Trophoblast cell (in vitro differentiated cells and primary cell): ENCODE measurements at regions not wholly inside any gene's neighbourhood (a gene's known extent, or its start where the extent isn't known, plus 50 kb on each side); places are given as distances from the start of the nearest gene placed in this dataset.
"Not testable (repeated sequence)": the region's sequence is repeated elsewhere in the genome, so short reads cannot be mapped to it uniquely, and the experiment has no call there.

ENCODE experiments used
- DNase-seq, 2 donors: peaks; one replicate each; pipeline ENCODE4 v3.0.0-alpha.2; 2016
- H2AFZ ChIP-seq: 2 replicates; pipeline ENCODE4 v1.6.1; 2013; ENCODE audit warnings: low read length, moderate library complexity, mild to moderate bottlenecking; ENCODE audit not compliant: insufficient read depth, poor library complexity
- H2AK5ac ChIP-seq: 2 replicates; pipeline ENCODE4 v1.6.1; 2013; ENCODE audit warnings: mild to moderate bottlenecking, low read length
- H2BK120ac ChIP-seq: 2 replicates; pipeline ENCODE4 v1.6.1; 2013; ENCODE audit warnings: low read length, mild to moderate bottlenecking, moderate library complexity; ENCODE audit not compliant: insufficient read depth, poor library complexity
- H2BK12ac ChIP-seq: 2 replicates; pipeline ENCODE4 v1.6.1; 2013; ENCODE audit warnings: mild to moderate bottlenecking, low read length, moderate library complexity
- H2BK5ac ChIP-seq: 2 replicates; pipeline ENCODE4 v1.6.1; 2013; ENCODE audit warnings: low read length, low read depth, moderate library complexity, mild to moderate bottlenecking; ENCODE audit not compliant: poor library complexity
- H3K14ac ChIP-seq: 2 replicates; pipeline ENCODE4 v1.6.1; 2013; ENCODE audit warnings: mild to moderate bottlenecking, low read length
- H3K18ac ChIP-seq: 2 replicates; pipeline ENCODE4 v1.6.1; 2013; ENCODE audit warnings: mild to moderate bottlenecking, low read length
- H3K23ac ChIP-seq: 2 replicates; pipeline ENCODE4 v1.6.1; 2013; ENCODE audit warnings: low read length
- H3K27ac ChIP-seq: 2 replicates; pipeline ENCODE4 v1.5.1; 2013; ENCODE audit warnings: low read depth, mild to moderate bottlenecking, inconsistent platforms, low read length, moderate library complexity
- H3K27me3 ChIP-seq: 2 replicates; pipeline ENCODE4 v1.6.1; 2013; ENCODE audit warnings: inconsistent platforms, mild to moderate bottlenecking, low read length, moderate library complexity; ENCODE audit not compliant: insufficient read depth
- H3K36me3 ChIP-seq, 2 experiments: 1 replicate in 1 of 2; 2 replicates in 1 of 2; pipeline ENCODE4 v1.6.1; 2013; ENCODE audit warnings: low read length in 2 of 2, mild to moderate bottlenecking in 2 of 2, moderate library complexity in 1 of 2; ENCODE audit not compliant: insufficient read depth in 2 of 2, control insufficient read depth in 1 of 2
- H3K4ac ChIP-seq: 2 replicates; pipeline ENCODE4 v1.6.1; 2013; ENCODE audit warnings: low read depth, mild to moderate bottlenecking, low read length, moderate library complexity
- H3K4me1 ChIP-seq, 2 experiments: 1 replicate in 1 of 2; 2 replicates in 1 of 2; pipeline ENCODE4 v1.6.1; 2013; ENCODE audit warnings: low read length in 2 of 2, mild to moderate bottlenecking in 2 of 2, moderate library complexity in 1 of 2; ENCODE audit not compliant: insufficient read depth in 2 of 2, control insufficient read depth in 1 of 2
- H3K4me2 ChIP-seq: 2 replicates; pipeline ENCODE4 v1.6.1; 2013; ENCODE audit warnings: inconsistent platforms, mild to moderate bottlenecking, low read length, moderate library complexity
- H3K4me3 ChIP-seq: 2 replicates; pipeline ENCODE4 v1.5.1; 2013; ENCODE audit warnings: mild to moderate bottlenecking, low read depth, low read length, inconsistent platforms
- H3K79me1 ChIP-seq: one replicate; pipeline ENCODE4 v1.6.1; 2013; ENCODE audit warnings: low read length
- H3K79me2 ChIP-seq: 2 replicates; pipeline ENCODE4 v1.6.1; 2013; ENCODE audit warnings: low read length, mild to moderate bottlenecking; ENCODE audit not compliant: control insufficient read depth, insufficient read depth, poor library complexity
- H3K9ac ChIP-seq: 2 replicates; pipeline ENCODE4 v1.6.1; 2013; ENCODE audit warnings: mild to moderate bottlenecking, low read length
- H3K9me3 ChIP-seq: 2 replicates; pipeline ENCODE4 v1.6.1; 2013; ENCODE audit warnings: low read depth, mild to moderate bottlenecking, control low read depth, inconsistent platforms, low read length; ENCODE audit not compliant: insufficient read depth
- H4K12ac ChIP-seq: 2 replicates; pipeline ENCODE4 v1.6.1; 2013; ENCODE audit warnings: low read depth, mild to moderate bottlenecking, low read length, moderate library complexity
- H4K8ac ChIP-seq: 2 replicates; pipeline ENCODE4 v1.6.1; 2013; ENCODE audit warnings: low read depth, mild to moderate bottlenecking, low read length, moderate library complexity
- H4K91ac ChIP-seq: one replicate; pipeline ENCODE4 v1.6.1; 2013; ENCODE audit warnings: low read depth, mild to moderate bottlenecking, low read length, moderate library complexity
- WGBS: extraction: QIAGEN DNeasy Blood & Tissue Kit; methylation state at CpG from one replicate; pipeline ENCODE4 v1.1.7; 2013; ENCODE audit warnings: missing lambda C conversion rate; ENCODE audit not compliant: insufficient read length, insufficient coverage; ENCODE audit errors: extremely low coverage; 5-methylcytosine and 5-hydroxymethylcytosine counted together

- H3K79me1 ChIP-seq, H3K14ac ChIP-seq, H3K27ac ChIP-seq, H4K8ac ChIP-seq, H3K4me1 ChIP-seq, H2BK120ac ChIP-seq, H3K4ac ChIP-seq, H3K23ac ChIP-seq, H4K91ac ChIP-seq, H4K12ac ChIP-seq, H3K9ac ChIP-seq, DNase-seq, H2BK5ac ChIP-seq, H3K36me3 ChIP-seq, H3K4me3 ChIP-seq, H3K18ac ChIP-seq, H2AFZ ChIP-seq, H2BK12ac ChIP-seq, H3K4me2 ChIP-seq, H3K79me2 ChIP-seq, H3K9me3 ChIP-seq, H3K27me3 ChIP-seq, H2AK5ac ChIP-seq: not testable (repeated sequence)
- no CpG with 5 or more reads among the region's 8 CpGs for WGBS
Observed at GRCh38 chr7:16965697-16966096, 83.9 kb upstream of the AGR3 start.

GRCh38 chr7:16967300-16967811 lies 85.6 kb upstream of the AGR3 start:
- Histone ChIP-seq H4K12ac (no peak overlapping the region), H2BK12ac (no peak overlapping the region), H3K79me2 (no peaks in the 10 kb centered on the region), H3K9me3 (no peaks in the 10 kb centered on the region), H3K36me3 (peaks cover 0 to 4% of the 10 kb centered on the region in 2 experiments), H3K4me3 (no peak overlapping the region), H2BK5ac (no peak overlapping the region), H3K14ac (no peak overlapping the region), H2BK120ac (no peak overlapping the region), H3K4me2 (no peak overlapping the region), H4K8ac (no peak overlapping the region), H3K27ac (no peak overlapping the region), H2AFZ (no peak overlapping the region), H2AK5ac (no peak overlapping the region), H3K4me1 (no peaks in the 10 kb centered on the region), H3K27me3 (no peaks in the 10 kb centered on the region), H4K91ac (no peak overlapping the region), H3K23ac (no peak overlapping the region), H3K4ac (no peak overlapping the region), H3K9ac (no peak overlapping the region), H3K18ac (no peak overlapping the region), H3K79me1 (no peaks in the 10 kb centered on the region)
- DNase-seq: no peak
- no CpG with 5 or more reads among the region's 1 CpG for WGBS

- no peak overlapping the region for H4K8ac ChIP-seq
- WGBS: no CpG with 5 or more reads among the region's 9 CpGs
- H3K79me1 ChIP-seq: no peaks in the 10 kb centered on the region
- H2BK120ac ChIP-seq: no peak overlapping the region
- no peaks in the 10 kb centered on the region for H3K27me3 ChIP-seq
- peaks cover 0 to 2% of the 10 kb centered on the region in 2 experiments for H3K36me3 ChIP-seq
- no peaks in the 10 kb centered on the region for H3K9me3 ChIP-seq
- no peak overlapping the region for H3K23ac ChIP-seq
- H4K12ac ChIP-seq: no peak overlapping the region
- H3K9ac ChIP-seq: no peak overlapping the region
- no peak overlapping the region for H3K14ac ChIP-seq
- H3K18ac ChIP-seq: no peak overlapping the region
- H3K4me3 ChIP-seq: no peak overlapping the region
- DNase-seq: no peak
- H2AK5ac ChIP-seq: peak overlapping the region; percentile 37
- H3K4ac ChIP-seq: no peak overlapping the region
- no peak overlapping the region for H2AFZ ChIP-seq
- no peaks in the 10 kb centered on the region for H3K4me1 ChIP-seq
- H2BK5ac ChIP-seq: no peak overlapping the region
- no peak overlapping the region for H3K27ac ChIP-seq
- no peak overlapping the region for H4K91ac ChIP-seq
- no peak overlapping the region for H2BK12ac ChIP-seq
- H3K4me2 ChIP-seq: no peak overlapping the region
- H3K79me2 ChIP-seq: no peaks in the 10 kb centered on the region
Observed at GRCh38 chr7:16970732-16971482, 89.1 kb upstream of the AGR3 start.

GRCh38 chr7:16975712-16976111 lies 93.9 kb upstream of the AGR3 start:
- H3K23ac ChIP-seq: no peak overlapping the region
- no CpG with 5 or more reads among the region's 1 CpG for WGBS

More at GRCh38 chr7:16975712-16976111, 93.9 kb upstream of the AGR3 start:
- no peak overlapping the region for H2BK12ac ChIP-seq
- H2BK120ac ChIP-seq: no peak overlapping the region
- no peaks in the 10 kb centered on the region for H3K4me1 ChIP-seq
- H3K4ac ChIP-seq: no peak overlapping the region
- peaks cover 0 to 1% of the 10 kb centered on the region in 2 experiments for H3K36me3 ChIP-seq
- H4K91ac ChIP-seq: no peak overlapping the region
- no peaks in the 10 kb centered on the region for H3K79me1 ChIP-seq
- no peak overlapping the region for H2AK5ac ChIP-seq
- H3K4me3 ChIP-seq: no peak overlapping the region
- no peak overlapping the region for H2BK5ac ChIP-seq
- H4K12ac ChIP-seq: no peak overlapping the region
- H3K27me3 ChIP-seq: no peaks in the 10 kb centered on the region
- no peak for DNase-seq
- H4K8ac ChIP-seq: no peak overlapping the region
- no peaks in the 10 kb centered on the region for H3K9me3 ChIP-seq
- no peaks in the 10 kb centered on the region for H3K79me2 ChIP-seq
- no peak overlapping the region for H2AFZ ChIP-seq
- H3K4me2 ChIP-seq: no peak overlapping the region
- H3K18ac ChIP-seq: no peak overlapping the region
- H3K27ac ChIP-seq: no peak overlapping the region
- H3K14ac ChIP-seq: no peak overlapping the region
- no peak overlapping the region for H3K9ac ChIP-seq
